ENCODE measurements at regions not wholly inside any gene's neighbourhood (a gene's known extent, or its start where the extent isn't known, plus 50 kb on each side); places are given as distances from the start of the nearest gene placed in this dataset.

GRCh38 chr9:86773422-86773945 is 173.8 kb downstream of the GAS1 start:
- no peak for TF ChIP-seq POLR2A (IDR thresholded peaks at IDR 0.05)
- TF ChIP-seq, protein P1, sequence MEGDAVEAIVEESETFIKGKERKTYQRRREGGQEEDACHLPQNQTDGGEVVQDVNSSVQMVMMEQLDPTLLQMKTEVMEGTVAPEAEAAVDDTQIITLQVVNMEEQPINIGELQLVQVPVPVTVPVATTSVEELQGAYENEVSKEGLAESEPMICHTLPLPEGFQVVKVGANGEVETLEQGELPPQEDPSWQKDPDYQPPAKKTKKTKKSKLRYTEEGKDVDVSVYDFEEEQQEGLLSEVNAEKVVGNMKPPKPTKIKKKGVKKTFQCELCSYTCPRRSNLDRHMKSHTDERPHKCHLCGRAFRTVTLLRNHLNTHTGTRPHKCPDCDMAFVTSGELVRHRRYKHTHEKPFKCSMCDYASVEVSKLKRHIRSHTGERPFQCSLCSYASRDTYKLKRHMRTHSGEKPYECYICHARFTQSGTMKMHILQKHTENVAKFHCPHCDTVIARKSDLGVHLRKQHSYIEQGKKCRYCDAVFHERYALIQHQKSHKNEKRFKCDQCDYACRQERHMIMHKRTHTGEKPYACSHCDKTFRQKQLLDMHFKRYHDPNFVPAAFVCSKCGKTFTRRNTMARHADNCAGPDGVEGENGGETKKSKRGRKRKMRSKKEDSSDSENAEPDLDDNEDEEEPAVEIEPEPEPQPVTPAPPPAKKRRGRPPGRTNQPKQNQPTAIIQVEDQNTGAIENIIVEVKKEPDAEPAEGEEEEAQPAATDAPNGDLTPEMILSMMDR (IDR thresholded peaks at IDR 0.05): no peak
